PC-3 (cell line): ENCODE measurements at regions not wholly inside any gene's neighbourhood (a gene's known extent, or its start where the extent isn't known, plus 50 kb on each side); places are given as distances from the start of the nearest gene placed in this dataset.

Source experiments
- ATAC-seq: fragments of 200-7000 bp; cut with Tn5 transposase; 2 replicates; pipeline ENCODE4 v1.9.1; 2020; ENCODE audit warnings: mild to moderate bottlenecking, moderate library complexity
- BruUV-seq: library from RNA; stranded (reverse); fragments of 400-500 nt; replicated peaks from 2 replicates; lab custom pipeline; 2021; lab: Mats Ljungman, UMichigan
- CTCF ChIA-PET: fragments of 300-600 bp; sonication (Branson Sonifier 250); formaldehyde crosslinking; loops from one replicate; lab custom pipeline; 2022; ENCODE audit warnings: antibody characterized with exemption; lab: Charles Lee
- POLR2A ChIA-PET: fragments of 300-600 bp; sonication (Branson Sonifier 250); formaldehyde crosslinking; loops from one replicate; lab custom pipeline; 2022; ENCODE audit warnings: antibody characterized with exemption; ENCODE audit not compliant: unreplicated experiment; lab: Charles Lee
- DNase-seq: peaks from one replicate; pipeline ENCODE4 v3.0.0-alpha.2; 2015
- H2AFZ ChIP-seq: fragments of 300-600 bp; sonication (generic); 2 replicates; pipeline ENCODE4 v1.6.0; 2016; ENCODE audit warnings: antibody characterized with exemption, low read length
- H3F3A ChIP-seq: fragments of 300-600 bp; sonication (generic); one replicate; pipeline ENCODE4 v1.6.0; 2017; ENCODE audit warnings: antibody characterized with exemption, low read length, control low read depth, mild to moderate bottlenecking; ENCODE audit not compliant: unreplicated experiment
- H3K27ac ChIP-seq: fragments of 300-600 bp; sonication (generic); 2 replicates; pipeline ENCODE4 v1.5.1; 2016; ENCODE audit warnings: mild to moderate bottlenecking, low read length
- H3K27me3 ChIP-seq: fragments of 300-600 bp; sonication (generic); 2 replicates; pipeline ENCODE4 v1.6.1; 2016; ENCODE audit warnings: low read length, mixed read lengths
- H3K36me3 ChIP-seq: fragments of 300-600 bp; sonication (generic); 2 replicates; pipeline ENCODE4 v1.6.1; 2016; ENCODE audit warnings: low read depth, mixed run types, low read length, mixed read lengths
- H3K4me1 ChIP-seq: fragments of 300-600 bp; sonication (generic); 2 replicates; pipeline ENCODE4 v1.5.1; 2016; ENCODE audit warnings: low read length; ENCODE audit not compliant: insufficient read depth
- H3K4me2 ChIP-seq: fragments of 300-600 bp; sonication (generic); 2 replicates; pipeline ENCODE4 v1.6.0; 2016; ENCODE audit warnings: low read length
- H3K4me3 ChIP-seq: fragments of 300-600 bp; sonication (generic); 2 replicates; pipeline ENCODE4 v1.5.1; 2016; ENCODE audit warnings: mild to moderate bottlenecking, low read length, mixed read lengths
- H3K79me2 ChIP-seq: fragments of 300-600 bp; sonication (generic); 2 replicates; pipeline ENCODE4 v1.6.1; 2017; ENCODE audit warnings: low read length, mixed read lengths
- H3K9ac ChIP-seq: fragments of 300-600 bp; sonication (generic); 2 replicates; pipeline ENCODE4 v1.6.0; 2016; ENCODE audit warnings: mild to moderate bottlenecking, low read length
- H3K9me2 ChIP-seq: fragments of 300-600 bp; sonication (generic); replicated peaks from 2 replicates; pipeline ENCODE4 v1.6.1; 2016; ENCODE audit warnings: mixed run types, low read length, mixed read lengths
- H3K9me3 ChIP-seq: fragments of 300-600 bp; sonication (generic); 2 replicates; pipeline ENCODE4 v1.6.1; 2016; ENCODE audit warnings: low read length, mixed read lengths
- H4K20me1 ChIP-seq: fragments of 300-600 bp; sonication (generic); 2 replicates; pipeline ENCODE4 v1.6.1; 2016; ENCODE audit warnings: low read length, mixed read lengths
- CTCF ChIP-seq: fragments of 300-600 bp; sonication (generic); conservative IDR thresholded peaks from 2 replicates; pipeline ENCODE4 v1.5.1; 2017; ENCODE audit warnings: antibody characterized with exemption, low read depth, mild to moderate bottlenecking, low read length
- EZH2 ChIP-seq: fragments of 300-600 bp; sonication (generic); IDR thresholded peaks from one replicate; pipeline ENCODE4 v1.6.1; 2017; ENCODE audit warnings: antibody characterized with exemption, mild to moderate bottlenecking, low read length; ENCODE audit not compliant: unreplicated experiment
- EZH2phosphoT487 ChIP-seq: fragments of 300-600 bp; sonication (generic); IDR thresholded peaks from 2 replicates; pipeline ENCODE4 v1.6.1; 2018; ENCODE audit warnings: mild to moderate bottlenecking, antibody characterized with exemption, low read length, borderline replicate concordance
- intact Hi-C: fragments of 100-400 bp; cut with micrococcal nuclease; formaldehyde crosslinking; loops from 2 replicates; pipeline ENCODE4 v1.9.0; 2023

GRCh38 chr16:54346041-54346440, 59.5 kb upstream of the IRX3 start:
- Histone ChIP-seq H4K20me1 (no peaks in the 10 kb centered on the region), H3K27me3 (no peaks in the 10 kb centered on the region; the same call in 1 of the 2 replicates), H3K4me3 (no peak overlapping the region), H3K9me2 (no peaks in the 10 kb centered on the region), H3F3A (no peaks in the 10 kb centered on the region), H3K27ac (no peak overlapping the region), H2AFZ (no peak overlapping the region), H3K79me2 (no peaks in the 10 kb centered on the region), H3K4me2 (no peak overlapping the region), H3K4me1 (no peaks in the 10 kb centered on the region), H3K36me3 (no peaks in the 10 kb centered on the region), H3K9me3 (no peaks in the 10 kb centered on the region), H3K9ac (no peak overlapping the region)
- TF ChIP-seq EZH2 (no peak), CTCF (no peak), EZH2phosphoT487 (no peak)
- intact Hi-C loops = no loop called here
- DNase-seq = no peak
- no TSS peak for BruUV-seq
- CTCF ChIA-PET = no interaction called here
- no peak for ATAC-seq
- POLR2A ChIA-PET = no interaction called here

- no peak for TF ChIP-seq EZH2
- no peak for TF ChIP-seq EZH2phosphoT487
- no peak for TF ChIP-seq CTCF
- Histone ChIP-seq H3K27ac (no peak overlapping the region), H2AFZ (no peak overlapping the region), H4K20me1 (no peaks in the 10 kb centered on the region), H3K36me3 (no peaks in the 10 kb centered on the region), H3K9me3 (no peaks in the 10 kb centered on the region), H3K4me2 (no peak overlapping the region), H3K4me1 (no peaks in the 10 kb centered on the region), H3K27me3 (no peaks in the 10 kb centered on the region; the same call in 1 of the 2 replicates), H3K79me2 (no peaks in the 10 kb centered on the region), H3K4me3 (no peak overlapping the region), H3K9me2 (no peaks in the 10 kb centered on the region), H3F3A (no peaks in the 10 kb centered on the region), H3K9ac (no peak overlapping the region)
- intact Hi-C loops = no loop called here
- DNase-seq = no peak
- no TSS peak for BruUV-seq
- ChIA-PET POLR2A (no interaction called here), CTCF (no interaction called here)
- ATAC-seq = no peak
These were observed 58.4 kb upstream of the IRX3 start for GRCh38 chr16:54344646-54345630.

- Histone ChIP-seq H3K4me1 (no peaks in the 10 kb centered on the region), H3K9me2 (no peaks in the 10 kb centered on the region), H3K9me3 (no peaks in the 10 kb centered on the region), H3K9ac (no peak overlapping the region), H3K36me3 (no peaks in the 10 kb centered on the region), H3K27me3 (no peaks in the 10 kb centered on the region; the same call in 1 of the 2 replicates), H3K79me2 (no peaks in the 10 kb centered on the region), H3F3A (no peaks in the 10 kb centered on the region), H2AFZ (no peak overlapping the region), H4K20me1 (no peaks in the 10 kb centered on the region), H3K4me2 (no peak overlapping the region), H3K27ac (no peak overlapping the region), H3K4me3 (no peak overlapping the region)
- CTCF ChIA-PET = interaction anchor here (0.6 kb wide), 1 partner anchor 572 kb away, joined by 4 read pairs; no protein-coding TSS in a partner anchor
- POLR2A ChIA-PET = no interaction called here
- ATAC-seq (no peak), DNase-seq (no peak)
- intact Hi-C loops = no loop called here
- TF ChIP-seq EZH2phosphoT487 (no peak), EZH2 (no peak), CTCF (no peak)
- BruUV-seq = no TSS peak
These were observed 56.4 kb upstream of the IRX3 start for GRCh38 chr16:54342966-54343365.
